Right ventricle myocardium superior (tissue), 1 donor: ENCODE measurements at regions not wholly inside any gene's neighbourhood (a gene's known extent, or its start where the extent isn't known, plus 50 kb on each side); places are given as distances from the start of the nearest gene placed in this dataset.
"Not testable (repeated sequence)": the region's sequence is repeated elsewhere in the genome, so short reads cannot be mapped to it uniquely, and the experiment has no call there.

Source experiments
- ATAC-seq: fragments of 200-7000 bp; cut with Tn5 transposase; one replicate; pipeline ENCODE4 v1.9.1; 2020; ENCODE audit warnings: mild to moderate bottlenecking; ENCODE audit not compliant: poor library complexity
- DNase-seq: peaks from one replicate; pipeline ENCODE4 v3.0.0-alpha.2; 2020
- intact Hi-C: fragments of 100-400 bp; cut with DNase I; formaldehyde crosslinking; loops from one replicate; pipeline ENCODE4 v1.11.2; 2022
- donor health status: DM: no; HTN: yes; CAD: no; lungs with severe emphysema.

DNA sequence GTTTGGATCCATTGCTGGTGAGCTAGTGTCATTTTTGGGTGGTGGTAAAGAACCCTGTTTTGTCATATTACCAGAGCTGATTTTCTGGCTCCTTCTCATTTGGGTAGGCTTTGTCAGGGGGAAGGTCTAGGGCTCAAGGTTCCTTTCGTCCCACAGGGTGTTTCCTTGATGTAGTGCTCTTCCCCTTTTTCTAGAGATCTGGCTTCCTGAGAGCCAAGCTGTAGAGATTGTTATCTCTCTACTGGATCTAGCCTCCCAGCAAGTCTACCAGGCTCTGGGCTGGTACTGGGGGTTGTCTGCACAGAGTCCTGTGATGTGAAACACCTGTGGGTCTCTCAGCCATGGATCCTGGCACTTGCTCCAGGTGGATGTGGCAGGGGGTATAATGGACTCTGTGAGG lies 145.9 kb downstream of the HINT1 start:
- ATAC-seq (no peak), DNase-seq (no peak)
- intact Hi-C loops: no loop called here

DNA sequence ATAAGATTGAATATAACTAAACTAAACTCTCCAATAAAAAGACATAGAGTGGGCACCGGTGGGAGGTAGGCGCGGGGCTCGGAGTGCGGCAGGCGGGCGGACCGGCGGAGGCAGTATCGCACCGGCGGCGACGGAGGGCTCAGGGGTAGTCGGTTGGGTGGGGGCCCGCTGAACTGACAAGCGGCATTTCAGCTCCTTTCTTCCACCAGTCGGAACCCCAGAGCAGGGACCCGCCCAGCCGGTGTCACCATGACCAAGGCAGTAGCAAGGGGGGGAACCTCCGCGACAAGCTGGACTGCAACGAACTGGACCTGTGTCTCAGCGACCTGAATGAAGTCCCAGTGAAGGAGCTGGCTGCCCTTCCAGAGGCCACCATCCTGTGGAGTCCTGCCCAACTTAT lies 156.7 kb downstream of the HINT1 start:
- intact Hi-C loops: no loop called here
- ATAC-seq (no peak), DNase-seq (no peak)

DNA sequence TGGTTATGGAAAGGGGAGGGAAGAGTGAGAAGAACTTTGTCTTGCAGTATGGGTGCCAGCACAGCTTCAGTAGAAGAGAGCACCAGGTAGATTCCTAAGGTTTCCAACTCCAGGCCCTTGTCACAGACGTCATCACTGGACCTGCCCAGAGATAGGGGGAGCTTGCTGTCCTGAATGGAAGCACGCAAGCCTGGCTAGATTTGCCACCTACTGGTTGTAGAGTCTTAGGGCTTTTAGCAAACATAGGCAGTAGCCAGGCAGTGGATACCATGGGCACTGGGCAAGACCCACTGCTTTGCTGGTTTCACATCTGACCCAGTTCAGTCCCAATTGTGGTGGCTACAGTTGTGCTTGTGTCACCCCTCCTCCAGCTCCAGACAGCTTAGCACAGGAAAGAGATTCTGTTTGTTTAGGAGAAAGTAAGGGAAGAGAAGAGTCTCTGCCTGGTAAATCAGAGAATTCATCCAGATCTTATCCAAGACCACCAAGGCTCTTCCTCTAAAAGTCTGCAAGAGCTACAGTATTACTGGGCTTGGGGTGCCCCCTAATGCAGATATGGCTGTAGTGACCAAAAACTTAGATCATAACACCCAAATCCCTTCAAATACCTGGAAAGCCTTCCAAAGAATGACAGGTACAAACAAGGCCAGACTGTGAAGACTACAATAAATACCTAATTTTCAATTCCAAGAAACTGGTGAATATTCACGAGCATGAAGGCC lies 158.9 kb downstream of the HINT1 start:
- no peak for ATAC-seq
- no peak for DNase-seq
- intact Hi-C loops: no loop called here

DNA sequence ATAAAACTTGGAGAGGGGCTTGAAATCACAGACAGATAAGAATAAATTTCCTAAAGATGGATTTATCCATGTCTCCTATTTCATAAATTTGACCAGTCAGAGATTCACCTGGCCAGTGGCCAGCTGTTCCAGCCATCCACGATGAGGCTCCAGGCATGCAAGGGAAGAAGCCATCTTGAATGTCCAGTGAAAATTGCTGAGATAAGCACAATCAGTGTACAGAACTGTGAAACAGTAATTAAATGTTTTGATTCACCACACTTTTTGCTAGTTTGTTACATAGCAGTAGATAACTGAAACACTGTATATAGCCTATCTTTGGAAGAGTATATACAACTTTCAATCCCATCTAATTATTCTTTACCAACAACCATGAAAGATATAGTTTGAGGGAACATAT lies 163.5 kb downstream of the HINT1 start:
- intact Hi-C loops: no loop called here
- ATAC-seq: no peak
- no peak for DNase-seq

DNA sequence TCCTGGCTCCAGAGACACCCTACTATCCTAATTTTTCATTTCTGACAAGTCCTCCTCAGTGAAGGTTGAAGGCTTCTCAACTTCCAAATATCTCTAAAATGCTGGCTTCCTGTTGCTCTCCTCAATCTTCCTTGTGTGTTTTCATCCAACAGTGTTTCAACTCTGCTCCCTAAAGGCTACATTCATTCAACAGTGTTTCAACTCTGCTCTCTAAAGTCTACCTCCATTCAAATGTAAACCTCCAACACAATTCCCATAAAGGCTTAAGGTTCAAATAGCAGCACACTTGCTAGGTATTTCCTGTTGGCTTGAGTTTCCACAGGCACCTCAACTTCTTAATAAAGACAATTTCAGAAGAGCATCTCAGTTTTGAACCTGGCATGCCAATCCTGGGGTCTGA lies 164.8 kb downstream of the HINT1 start:
- intact Hi-C loops: no loop called here
- no peak for ATAC-seq
- no peak for DNase-seq

DNA sequence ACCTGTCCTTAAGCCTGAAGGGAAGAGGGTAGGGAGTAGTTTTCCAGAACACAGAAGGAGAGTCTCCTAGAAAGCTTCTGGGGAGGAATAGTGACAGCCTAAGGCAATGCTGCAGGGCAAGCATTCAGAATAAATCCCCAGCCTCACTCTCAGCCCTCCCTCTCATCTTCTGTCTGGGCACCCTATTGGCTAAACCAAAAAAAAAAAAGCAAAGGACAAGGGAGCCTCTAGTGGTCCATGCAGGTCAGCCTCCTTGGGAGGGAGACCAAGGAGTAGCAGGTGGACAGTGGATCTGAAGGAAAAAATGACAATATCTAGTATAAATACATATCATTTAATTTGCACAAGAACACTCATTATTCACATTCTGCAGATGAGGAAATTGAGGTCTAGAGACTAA lies 168.3 kb downstream of the HINT1 start:
- ATAC-seq, DNase-seq, intact Hi-C loops: not testable (repeated sequence)

DNA sequence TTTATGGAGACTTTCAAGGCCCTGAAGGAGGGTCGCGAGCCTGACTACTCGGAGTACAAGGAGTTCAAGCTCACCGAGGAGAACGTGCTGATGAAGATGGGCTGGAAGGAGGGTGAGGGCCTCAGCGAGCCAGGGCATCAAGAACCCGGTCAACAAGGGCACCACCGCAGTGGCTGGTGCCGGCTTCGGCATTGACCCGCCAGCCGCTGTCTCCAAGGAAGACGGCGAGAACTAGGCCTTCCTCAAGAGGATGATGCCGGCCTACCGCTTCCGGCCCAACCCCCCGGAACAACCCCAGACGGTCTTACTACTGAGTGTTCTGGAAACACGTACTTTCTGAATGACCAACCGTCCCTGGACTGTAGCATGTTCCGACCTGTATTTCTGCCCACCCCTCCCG lies 169.2 kb downstream of the HINT1 start:
- ATAC-seq (no peak), DNase-seq (no peak)
- intact Hi-C loops: no loop called here

DNA sequence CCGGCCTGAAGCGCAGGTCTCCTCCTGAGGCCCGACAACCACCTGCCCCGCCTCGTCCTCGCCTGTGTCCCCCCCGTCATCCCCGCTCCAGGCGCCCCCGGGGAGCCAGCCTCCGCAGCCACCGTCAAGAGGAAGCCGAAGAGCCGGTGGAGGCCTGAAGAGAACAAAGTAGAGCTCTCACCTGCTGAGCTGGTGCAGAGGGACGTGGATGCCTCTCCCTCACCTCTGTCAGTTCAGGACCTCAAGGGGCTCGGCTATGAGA lies 169.9 kb downstream of the HINT1 start:
- ATAC-seq: no peak
- DNase-seq: no peak
- intact Hi-C loops: no loop called here

DNA sequence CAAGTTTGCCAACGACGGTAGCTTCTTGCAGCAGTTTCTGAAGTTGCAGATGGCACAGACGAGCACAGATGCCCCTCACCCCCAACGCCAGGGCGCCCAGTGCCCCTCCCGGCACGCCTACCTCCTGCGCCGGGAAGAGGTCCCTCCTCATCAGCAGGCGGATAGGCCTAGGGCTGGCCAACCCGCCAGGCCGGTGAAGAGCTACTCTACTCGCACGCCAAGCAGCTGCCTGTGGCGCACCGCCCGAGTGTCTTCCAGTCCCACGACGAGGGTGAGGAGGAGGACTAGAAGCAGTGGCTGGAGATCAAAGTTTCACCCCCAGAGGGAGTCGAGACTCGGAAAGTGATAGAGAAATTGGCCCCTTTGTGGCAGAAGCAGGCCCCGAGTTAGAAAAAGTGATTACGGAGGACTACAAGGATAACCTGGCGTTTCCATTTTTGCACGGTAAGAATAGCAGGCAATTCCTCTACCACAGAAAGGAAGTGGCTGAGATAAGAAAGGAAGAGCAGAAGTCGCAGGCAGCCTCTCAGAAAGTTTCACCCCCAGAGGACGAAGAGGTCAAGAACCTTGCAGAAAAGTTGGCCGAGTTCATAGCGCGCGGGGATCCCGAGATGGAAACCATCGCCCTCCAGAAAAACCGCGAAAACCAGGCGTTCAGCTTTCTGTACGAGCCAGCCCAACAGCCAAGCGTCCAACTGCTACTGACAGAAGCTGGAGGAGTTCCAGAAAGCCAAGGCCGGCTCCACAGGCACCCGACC lies 170.4 kb downstream of the HINT1 start:
- DNase-seq (no peak), ATAC-seq (no peak)
- intact Hi-C loops: no loop called here

DNA sequence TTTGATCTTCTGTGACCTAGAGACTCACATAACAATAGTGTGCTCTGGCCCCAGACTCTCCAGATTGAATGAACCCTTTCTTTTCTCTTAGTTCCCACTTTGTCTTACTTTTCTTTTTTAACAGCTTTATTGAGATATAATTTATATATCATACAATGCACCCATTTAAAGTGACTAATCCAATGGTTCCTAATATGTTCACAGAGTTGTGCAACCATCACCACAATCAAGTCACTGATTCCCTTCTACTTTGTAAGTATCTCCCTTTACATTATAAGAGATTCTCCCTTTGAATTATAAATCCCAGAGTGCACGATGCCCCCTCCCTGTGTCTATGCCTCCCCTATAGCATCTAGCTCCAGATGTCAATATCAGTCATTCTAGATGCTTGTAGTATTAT lies 172.4 kb downstream of the HINT1 start:
- no peak for DNase-seq
- ATAC-seq: no peak
- intact Hi-C loops: no loop called here

DNA sequence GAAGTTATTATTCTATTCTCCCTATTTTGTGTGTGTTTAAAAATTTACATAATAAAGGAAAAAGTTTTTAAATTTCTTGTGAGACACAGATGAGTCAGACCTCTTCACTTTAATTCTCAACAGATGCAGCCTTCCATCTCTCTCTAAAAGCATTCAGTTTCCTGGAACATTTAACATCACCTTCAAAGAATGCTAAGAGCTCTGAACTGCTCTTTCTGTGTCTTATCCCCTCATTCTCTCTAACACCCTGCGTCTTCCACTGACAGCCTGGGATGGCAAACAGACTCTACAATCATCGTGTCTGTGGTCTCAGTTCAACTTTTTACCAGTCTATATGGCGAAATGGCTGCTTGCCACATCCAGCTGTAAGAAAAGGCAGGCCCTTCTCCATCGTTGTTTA lies 173.0 kb downstream of the HINT1 start:
- intact Hi-C loops: no loop called here
- DNase-seq (no peak), ATAC-seq (no peak)

DNA sequence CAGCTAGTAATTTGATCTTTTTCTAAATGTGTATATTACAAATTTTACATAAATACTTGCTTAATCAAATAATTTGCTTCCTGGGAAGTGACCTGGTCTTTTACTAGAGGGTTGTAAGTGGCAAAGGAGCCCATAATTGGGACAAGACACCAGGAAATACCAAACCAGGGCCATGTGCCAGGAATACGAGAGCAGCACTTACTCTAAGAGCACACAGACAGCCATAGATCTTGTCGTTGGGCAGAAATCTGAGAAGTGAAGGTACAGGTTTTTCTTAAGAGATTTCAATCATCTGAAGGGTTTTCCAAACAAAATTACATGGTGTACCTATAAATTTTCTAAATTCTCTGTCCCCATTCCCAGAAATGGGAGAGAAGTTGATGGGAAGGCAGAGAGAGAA lies 179.3 kb downstream of the HINT1 start:
- ATAC-seq: no peak
- DNase-seq: no peak
- intact Hi-C loops: no loop called here

DNA sequence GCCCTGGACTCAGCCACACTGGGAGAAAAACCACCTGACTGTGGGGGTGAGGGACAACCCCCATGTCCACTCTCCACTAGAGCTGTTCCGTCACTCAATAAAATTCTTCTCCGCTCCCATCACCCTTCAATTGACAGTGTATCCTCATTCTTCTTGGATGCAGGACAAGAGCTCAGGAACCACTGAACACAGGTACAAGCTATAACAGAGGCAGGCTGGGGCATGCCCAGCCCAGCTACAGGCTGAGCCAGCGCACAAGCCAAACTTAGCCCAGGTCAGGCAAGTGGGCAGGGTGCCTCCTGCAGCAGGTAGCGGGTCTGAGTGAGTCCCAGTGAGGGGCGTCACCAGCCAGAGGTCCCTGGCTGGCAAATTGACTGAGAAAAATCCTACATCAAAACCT lies 183.4 kb downstream of the HINT1 start:
- intact Hi-C loops: no loop called here
- DNase-seq (no peak), ATAC-seq (no peak)

DNA sequence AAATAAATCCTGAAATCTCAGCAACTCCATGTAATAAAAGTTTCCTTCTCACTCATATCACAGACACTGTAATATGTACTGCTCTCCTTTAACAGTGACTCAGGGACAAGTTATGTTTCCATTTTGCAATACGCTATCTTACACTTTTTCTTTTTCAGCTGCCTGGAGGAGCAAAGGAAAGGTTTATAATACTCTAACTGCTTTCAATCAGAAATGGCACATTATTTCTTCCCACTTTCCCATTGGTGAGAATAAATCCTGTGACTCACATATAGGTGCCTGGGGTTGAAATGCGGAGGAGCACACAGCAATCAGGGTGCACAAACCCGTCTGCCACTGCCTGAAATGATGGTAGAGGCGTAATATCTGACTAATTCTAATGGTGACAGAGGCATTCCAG lies 186.6 kb downstream of the HINT1 start:
- DNase-seq (no peak), ATAC-seq (no peak)
- intact Hi-C loops: no loop called here

DNA sequence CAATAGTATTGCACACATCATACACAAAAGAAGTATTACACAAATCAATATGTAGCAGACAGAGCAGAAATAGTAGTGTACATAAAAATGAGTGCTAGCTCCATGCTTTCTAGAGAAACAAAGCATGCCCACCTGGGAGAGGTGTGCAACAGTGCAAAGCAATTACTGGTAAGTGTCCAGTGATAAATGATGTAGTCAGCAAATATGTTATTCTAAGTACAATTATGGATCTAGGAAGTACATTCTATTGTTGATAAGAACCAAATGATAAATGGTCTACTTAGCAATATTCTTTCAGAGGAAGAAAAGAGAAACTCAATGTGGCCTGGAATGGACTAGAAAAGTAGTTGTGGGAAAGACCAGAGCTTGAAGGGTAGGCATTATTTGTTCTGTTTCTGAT lies 188.6 kb downstream of the HINT1 start:
- DNase-seq (no peak), ATAC-seq (no peak)
- intact Hi-C loops: no loop called here

DNA sequence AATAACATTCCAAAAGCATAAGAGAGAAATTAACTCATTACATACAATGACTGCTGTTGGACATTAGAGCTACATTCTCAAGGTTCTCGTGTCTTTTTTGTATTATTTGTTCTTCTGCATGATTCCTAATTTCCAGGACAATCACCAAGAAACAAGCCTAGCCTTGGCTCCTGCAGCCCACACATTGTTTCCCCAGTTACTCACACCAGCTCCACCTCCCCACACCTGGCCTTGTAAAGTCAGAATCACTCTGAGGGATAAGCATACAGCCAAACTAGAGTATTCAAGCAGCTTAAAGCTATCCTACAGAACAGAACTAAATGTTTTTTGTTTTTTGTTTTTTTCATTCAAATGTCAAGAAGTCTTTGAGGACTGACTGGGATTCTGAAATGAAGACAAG lies 189.2 kb downstream of the HINT1 start:
- DNase-seq (no peak), ATAC-seq (no peak)
- intact Hi-C loops: no loop called here

DNA sequence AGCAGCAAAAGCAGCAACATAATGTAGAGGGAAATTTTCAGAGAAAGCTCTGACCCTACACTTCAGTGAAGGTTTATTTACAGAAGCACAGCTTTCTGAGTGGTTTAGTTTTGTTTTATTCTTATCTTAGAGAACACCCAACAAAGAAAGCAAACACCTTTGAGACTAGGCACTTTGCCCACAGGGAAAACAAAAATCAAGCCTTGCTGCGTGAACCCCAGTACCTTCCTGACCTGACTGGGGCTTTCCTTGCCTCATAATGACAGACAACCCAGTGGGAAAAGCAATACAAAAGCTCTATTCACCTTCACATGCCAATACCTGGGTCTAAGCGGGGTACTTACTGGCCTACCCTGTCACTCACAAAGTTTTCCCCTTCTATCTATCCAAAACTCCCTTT lies 189.8 kb downstream of the HINT1 start:
- no peak for ATAC-seq
- no peak for DNase-seq
- intact Hi-C loops: no loop called here

DNA sequence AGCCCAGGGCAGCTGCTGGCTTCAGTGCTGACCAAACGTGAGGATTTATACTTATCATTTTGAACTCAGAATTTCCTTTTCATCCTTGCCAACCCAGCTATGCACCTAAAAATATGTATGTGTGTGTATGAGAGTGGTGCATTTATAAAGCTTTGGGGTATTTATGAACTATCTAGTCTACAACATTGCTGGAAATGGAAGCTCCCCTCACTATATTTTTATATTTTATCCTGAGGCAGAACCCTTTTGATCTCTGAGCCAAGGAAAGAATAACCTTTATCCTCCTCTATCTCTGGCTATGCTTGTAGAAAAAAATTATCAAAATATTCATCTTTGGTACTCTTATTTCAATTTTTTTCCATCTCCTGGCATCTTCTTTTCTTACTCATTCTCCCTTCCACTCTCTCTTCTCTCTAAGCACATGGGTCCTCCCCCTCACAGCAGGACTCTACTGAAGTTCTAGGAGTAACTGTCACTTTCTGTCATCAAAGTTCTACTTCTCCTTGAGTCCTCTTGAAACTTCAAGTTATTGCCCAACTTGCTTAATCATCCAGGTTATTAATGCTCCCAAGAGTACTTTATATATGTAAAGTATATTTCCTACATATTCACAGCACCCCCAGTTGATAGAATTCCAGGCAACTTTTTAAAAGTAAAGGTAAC lies 190.9 kb downstream of the HINT1 start:
- DNase-seq: no peak
- intact Hi-C loops: no loop called here
- ATAC-seq: no peak

DNA sequence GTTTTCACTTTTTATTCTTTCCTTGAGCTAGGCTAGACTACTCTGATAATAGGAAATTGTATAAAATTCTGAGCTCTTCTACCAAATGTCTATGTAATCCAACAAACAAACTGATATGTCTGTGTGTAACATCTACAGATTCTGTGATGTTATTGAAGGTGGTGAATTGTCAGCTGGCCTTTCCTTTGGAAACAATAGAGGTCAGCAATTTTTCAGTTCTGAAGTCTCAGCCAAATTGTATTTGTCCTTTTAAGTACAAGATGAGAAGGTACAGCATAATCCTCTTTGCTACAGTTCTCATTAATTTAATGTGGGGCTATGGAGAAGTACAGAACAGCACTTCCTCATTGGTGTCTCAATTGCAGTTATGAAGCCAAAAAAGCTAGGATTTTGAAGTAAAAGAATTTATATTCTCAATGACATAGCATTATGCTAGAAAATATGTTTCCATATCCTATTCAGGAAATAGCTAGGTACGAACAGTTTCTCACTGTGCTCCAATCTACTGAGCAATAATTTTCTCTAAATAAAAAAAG lies 198.0 kb downstream of the HINT1 start:
- DNase-seq (no peak), ATAC-seq (no peak)
- intact Hi-C loops: no loop called here

DNA sequence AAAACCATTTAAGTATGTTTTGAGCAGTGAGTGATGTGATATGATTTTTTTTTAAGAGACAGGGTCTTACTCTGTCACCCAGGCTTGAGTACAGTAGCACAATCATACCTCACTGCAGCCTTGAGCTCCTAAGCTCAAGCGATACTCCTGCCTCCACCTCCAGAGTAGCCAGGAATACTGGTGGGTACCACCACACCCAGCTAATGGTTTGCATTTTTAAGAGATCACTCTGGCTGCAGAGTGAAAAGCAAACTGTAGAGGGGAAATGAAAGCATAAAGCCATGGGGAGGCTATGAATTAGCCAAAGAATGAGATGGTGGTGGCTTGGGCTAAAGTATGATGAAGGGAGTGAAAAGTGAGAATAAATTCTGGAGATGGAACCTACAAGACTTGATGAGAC lies 199.1 kb downstream of the HINT1 start:
- no peak for ATAC-seq
- no peak for DNase-seq
- intact Hi-C loops: no loop called here
